ENCODE measurements at regions not wholly inside any gene's neighbourhood (a gene's known extent, or its start where the extent isn't known, plus 50 kb on each side); places are given as distances from the start of the nearest gene placed in this dataset.

DNA sequence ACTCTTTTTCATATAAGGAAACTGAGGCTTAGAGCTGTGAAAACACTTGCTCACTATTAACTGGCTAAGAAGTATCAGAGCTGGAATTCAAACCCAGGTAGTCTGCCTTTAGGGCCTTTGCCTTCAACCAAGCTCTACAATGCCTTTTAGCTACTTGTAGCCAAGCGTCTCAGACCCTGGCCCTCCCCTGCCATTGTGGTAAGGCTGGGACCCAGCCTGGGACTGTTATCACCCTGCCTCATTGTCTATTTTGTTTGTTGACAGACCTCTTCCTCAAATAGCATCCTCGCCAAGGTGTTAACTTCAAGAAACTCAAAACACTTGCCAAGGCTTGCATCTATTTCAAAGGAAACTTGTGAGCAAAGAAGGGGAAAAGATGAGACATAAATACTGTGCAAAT is 76.7 kb upstream of the CD28 start (continued):
- TF ChIP-seq, protein P1, sequence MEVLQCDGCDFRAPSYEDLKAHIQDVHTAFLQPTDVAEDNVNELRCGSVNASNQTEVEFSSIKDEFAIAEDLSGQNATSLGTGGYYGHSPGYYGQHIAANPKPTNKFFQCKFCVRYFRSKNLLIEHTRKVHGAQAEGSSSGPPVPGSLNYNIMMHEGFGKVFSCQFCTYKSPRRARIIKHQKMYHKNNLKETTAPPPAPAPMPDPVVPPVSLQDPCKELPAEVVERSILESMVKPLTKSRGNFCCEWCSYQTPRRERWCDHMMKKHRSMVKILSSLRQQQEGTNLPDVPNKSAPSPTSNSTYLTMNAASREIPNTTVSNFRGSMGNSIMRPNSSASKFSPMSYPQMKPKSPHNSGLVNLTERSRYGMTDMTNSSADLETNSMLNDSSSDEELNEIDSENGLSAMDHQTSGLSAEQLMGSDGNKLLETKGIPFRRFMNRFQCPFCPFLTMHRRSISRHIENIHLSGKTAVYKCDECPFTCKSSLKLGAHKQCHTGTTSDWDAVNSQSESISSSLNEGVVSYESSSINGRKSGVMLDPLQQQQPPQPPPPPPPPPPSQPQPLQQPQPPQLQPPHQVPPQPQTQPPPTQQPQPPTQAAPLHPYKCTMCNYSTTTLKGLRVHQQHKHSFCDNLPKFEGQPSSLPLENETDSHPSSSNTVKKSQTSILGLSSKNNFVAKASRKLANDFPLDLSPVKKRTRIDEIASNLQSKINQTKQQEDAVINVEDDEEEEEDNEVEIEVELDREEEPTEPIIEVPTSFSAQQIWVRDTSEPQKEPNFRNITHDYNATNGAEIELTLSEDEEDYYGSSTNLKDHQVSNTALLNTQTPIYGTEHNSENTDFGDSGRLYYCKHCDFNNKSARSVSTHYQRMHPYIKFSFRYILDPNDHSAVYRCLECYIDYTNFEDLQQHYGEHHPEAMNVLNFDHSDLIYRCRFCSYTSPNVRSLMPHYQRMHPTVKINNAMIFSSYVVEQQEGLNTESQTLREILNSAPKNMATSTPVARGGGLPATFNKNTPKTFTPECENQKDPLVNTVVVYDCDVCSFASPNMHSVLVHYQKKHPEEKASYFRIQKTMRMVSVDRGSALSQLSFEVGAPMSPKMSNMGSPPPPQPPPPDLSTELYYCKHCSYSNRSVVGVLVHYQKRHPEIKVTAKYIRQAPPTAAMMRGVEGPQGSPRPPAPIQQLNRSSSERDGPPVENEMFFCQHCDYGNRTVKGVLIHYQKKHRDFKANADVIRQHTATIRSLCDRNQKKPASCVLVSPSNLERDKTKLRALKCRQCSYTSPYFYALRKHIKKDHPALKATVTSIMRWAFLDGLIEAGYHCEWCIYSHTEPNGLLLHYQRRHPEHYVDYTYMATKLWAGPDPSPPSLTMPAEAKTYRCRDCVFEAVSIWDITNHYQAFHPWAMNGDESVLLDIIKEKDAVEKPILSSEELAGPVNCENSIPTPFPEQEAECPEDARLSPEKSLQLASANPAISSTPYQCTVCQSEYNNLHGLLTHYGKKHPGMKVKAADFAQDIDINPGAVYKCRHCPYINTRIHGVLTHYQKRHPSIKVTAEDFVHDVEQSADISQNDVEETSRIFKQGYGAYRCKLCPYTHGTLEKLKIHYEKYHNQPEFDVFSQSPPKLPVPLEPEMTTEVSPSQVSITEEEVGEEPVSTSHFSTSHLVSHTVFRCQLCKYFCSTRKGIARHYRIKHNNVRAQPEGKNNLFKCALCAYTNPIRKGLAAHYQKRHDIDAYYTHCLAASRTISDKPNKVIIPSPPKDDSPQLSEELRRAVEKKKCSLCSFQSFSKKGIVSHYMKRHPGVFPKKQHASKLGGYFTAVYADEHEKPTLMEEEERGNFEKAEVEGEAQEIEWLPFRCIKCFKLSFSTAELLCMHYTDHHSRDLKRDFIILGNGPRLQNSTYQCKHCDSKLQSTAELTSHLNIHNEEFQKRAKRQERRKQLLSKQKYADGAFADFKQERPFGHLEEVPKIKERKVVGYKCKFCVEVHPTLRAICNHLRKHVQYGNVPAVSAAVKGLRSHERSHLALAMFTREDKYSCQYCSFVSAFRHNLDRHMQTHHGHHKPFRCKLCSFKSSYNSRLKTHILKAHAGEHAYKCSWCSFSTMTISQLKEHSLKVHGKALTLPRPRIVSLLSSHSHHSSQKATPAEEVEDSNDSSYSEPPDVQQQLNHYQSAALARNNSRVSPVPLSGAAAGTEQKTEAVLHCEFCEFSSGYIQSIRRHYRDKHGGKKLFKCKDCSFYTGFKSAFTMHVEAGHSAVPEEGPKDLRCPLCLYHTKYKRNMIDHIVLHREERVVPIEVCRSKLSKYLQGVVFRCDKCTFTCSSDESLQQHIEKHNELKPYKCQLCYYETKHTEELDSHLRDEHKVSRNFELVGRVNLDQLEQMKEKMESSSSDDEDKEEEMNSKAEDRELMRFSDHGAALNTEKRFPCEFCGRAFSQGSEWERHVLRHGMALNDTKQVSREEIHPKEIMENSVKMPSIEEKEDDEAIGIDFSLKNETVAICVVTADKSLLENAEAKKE (CRISPR knock-in tag; IDR thresholded peaks at IDR 0.05), result no peak
- TF ChIP-seq ZNF331 (CRISPR knock-in tag; IDR thresholded peaks at IDR 0.05; ENCODE audit: low read depth) (no peak), EZH2phosphoT487 (IDR thresholded peaks at IDR 0.05; ENCODE audit: unreplicated experiment) (no peak), JUNB (IDR thresholded peaks at IDR 0.05; ENCODE audit: unreplicated experiment) (no peak), NANOG (IDR thresholded peaks at IDR 0.05; ENCODE audit: borderline replicate concordance) (no peak), CREB1 (CRISPR knock-in tag; IDR thresholded peaks at IDR 0.05; ENCODE audit: low read depth) (no peak), CTCF (conservative IDR thresholded peaks at IDR 0.05; ENCODE audit: low read depth in 2 of 2) (no peak)
- TF ChIP-seq, protein P2, sequence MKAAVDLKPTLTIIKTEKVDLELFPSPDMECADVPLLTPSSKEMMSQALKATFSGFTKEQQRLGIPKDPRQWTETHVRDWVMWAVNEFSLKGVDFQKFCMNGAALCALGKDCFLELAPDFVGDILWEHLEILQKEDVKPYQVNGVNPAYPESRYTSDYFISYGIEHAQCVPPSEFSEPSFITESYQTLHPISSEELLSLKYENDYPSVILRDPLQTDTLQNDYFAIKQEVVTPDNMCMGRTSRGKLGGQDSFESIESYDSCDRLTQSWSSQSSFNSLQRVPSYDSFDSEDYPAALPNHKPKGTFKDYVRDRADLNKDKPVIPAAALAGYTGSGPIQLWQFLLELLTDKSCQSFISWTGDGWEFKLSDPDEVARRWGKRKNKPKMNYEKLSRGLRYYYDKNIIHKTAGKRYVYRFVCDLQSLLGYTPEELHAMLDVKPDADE (IDR thresholded peaks at IDR 0.05), result no peak
